ENCODE measurements at regions not wholly inside any gene's neighbourhood (a gene's known extent, or its start where the extent isn't known, plus 50 kb on each side); places are given as distances from the start of the nearest gene placed in this dataset.

DNA sequence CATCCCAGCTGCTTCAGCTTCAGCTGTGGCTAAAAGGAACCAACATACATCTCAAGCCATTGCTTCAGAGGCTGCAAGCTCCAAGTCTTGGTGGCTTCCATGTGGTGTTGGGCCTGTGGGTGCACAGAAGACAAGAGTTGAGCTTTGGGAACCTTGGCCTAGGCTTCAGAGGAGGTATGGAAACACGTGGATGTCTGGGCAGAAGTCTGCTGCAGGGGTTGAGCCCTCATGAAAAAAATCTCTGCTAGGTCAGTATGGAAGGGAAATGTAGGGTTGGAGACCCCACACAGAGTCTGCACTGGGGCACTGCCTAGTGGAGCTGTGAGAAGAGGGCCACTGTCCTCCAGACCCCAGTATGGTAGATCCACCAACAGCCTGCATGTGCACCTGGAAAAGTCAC, 279.3 kb downstream of the MZT1 start:
- TF ChIP-seq, protein P1, sequence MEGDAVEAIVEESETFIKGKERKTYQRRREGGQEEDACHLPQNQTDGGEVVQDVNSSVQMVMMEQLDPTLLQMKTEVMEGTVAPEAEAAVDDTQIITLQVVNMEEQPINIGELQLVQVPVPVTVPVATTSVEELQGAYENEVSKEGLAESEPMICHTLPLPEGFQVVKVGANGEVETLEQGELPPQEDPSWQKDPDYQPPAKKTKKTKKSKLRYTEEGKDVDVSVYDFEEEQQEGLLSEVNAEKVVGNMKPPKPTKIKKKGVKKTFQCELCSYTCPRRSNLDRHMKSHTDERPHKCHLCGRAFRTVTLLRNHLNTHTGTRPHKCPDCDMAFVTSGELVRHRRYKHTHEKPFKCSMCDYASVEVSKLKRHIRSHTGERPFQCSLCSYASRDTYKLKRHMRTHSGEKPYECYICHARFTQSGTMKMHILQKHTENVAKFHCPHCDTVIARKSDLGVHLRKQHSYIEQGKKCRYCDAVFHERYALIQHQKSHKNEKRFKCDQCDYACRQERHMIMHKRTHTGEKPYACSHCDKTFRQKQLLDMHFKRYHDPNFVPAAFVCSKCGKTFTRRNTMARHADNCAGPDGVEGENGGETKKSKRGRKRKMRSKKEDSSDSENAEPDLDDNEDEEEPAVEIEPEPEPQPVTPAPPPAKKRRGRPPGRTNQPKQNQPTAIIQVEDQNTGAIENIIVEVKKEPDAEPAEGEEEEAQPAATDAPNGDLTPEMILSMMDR (IDR thresholded peaks at IDR 0.05; ENCODE audit: low read length), result no peak
- TF ChIP-seq EZH2phosphoT487 (IDR thresholded peaks at IDR 0.05; ENCODE audit: low read length) (no peak), EZH2 (optimal IDR thresholded peaks at IDR 0.05; ENCODE audit: low read depth, low read length) (no peak)
